Neuronal stem cell (in vitro differentiated cells): ENCODE measurements at regions not wholly inside any gene's neighbourhood (a gene's known extent, or its start where the extent isn't known, plus 50 kb on each side); places are given as distances from the start of the nearest gene placed in this dataset.

Source experiments
- DNase-seq: peaks from one replicate; pipeline ENCODE4 v3.0.0-alpha.2; 2013; ENCODE audit warnings: low spot score
- H2AFZ ChIP-seq: one replicate; pipeline ENCODE4 v1.6.1; 2013; ENCODE audit warnings: mild to moderate bottlenecking, low read length, inconsistent platforms
- H2AK5ac ChIP-seq: 2 replicates; pipeline ENCODE4 v1.6.1; 2013; ENCODE audit warnings: low read depth, mild to moderate bottlenecking, inconsistent platforms, low read length, moderate library complexity, mixed read lengths
- H2BK120ac ChIP-seq: 2 replicates; pipeline ENCODE4 v1.6.1; 2013; ENCODE audit warnings: low read depth, mild to moderate bottlenecking, inconsistent platforms, low read length, moderate library complexity, mixed read lengths
- H2BK12ac ChIP-seq: one replicate; pipeline ENCODE4 v1.6.1; 2013; ENCODE audit warnings: low read length, inconsistent platforms
- H2BK15ac ChIP-seq: 2 replicates; pipeline ENCODE4 v1.6.1; 2013; ENCODE audit warnings: mild to moderate bottlenecking, low read length, inconsistent platforms, mixed read lengths
- H2BK5ac ChIP-seq: one replicate; pipeline ENCODE4 v1.6.1; 2013; ENCODE audit warnings: inconsistent platforms, mild to moderate bottlenecking, low read length, moderate library complexity
- H3K14ac ChIP-seq: one replicate; pipeline ENCODE4 v1.6.1; 2013; ENCODE audit warnings: low read length, inconsistent platforms
- H3K18ac ChIP-seq: 2 replicates; pipeline ENCODE4 v1.6.1; 2013; ENCODE audit warnings: low read length, inconsistent platforms
- H3K23ac ChIP-seq: 2 replicates; pipeline ENCODE4 v1.6.1; 2013; ENCODE audit warnings: low read depth, mild to moderate bottlenecking, mixed read lengths, low read length, inconsistent platforms; ENCODE audit not compliant: poor library complexity
- H3K27ac ChIP-seq: replicated peaks from 3 replicates; pipeline ENCODE4 v1.5.1; 2013; ENCODE audit warnings: low read length, inconsistent platforms
- H3K27me3 ChIP-seq, 3 experiments: 2 replicates each; pipeline ENCODE4 v1.6.1; 2013; ENCODE audit warnings: low read length in 3 of 3, mild to moderate bottlenecking in 2 of 3, inconsistent platforms in 1 of 3, low read depth in 1 of 3, mixed read lengths in 1 of 3, moderate library complexity in 1 of 3; ENCODE audit not compliant: control insufficient read depth in 3 of 3, insufficient read depth in 3 of 3
- H3K36me3 ChIP-seq, 2 donors: replicated peaks in 1 of 2; 2 replicates each; pipeline ENCODE4 v1.6.1; 2013; ENCODE audit warnings: low read length in 2 of 2; ENCODE audit not compliant: control insufficient read depth in 2 of 2, insufficient read depth in 2 of 2
- H3K4ac ChIP-seq: 2 replicates; pipeline ENCODE4 v1.6.1; 2013; ENCODE audit warnings: inconsistent platforms, mild to moderate bottlenecking, low read length, moderate library complexity
- H3K4me1 ChIP-seq, 2 donors: 1 replicate in 1 of 2; 2 replicates in 1 of 2; pipeline ENCODE4 v1.6.1; 2013; ENCODE audit warnings: low read length in 2 of 2, low read depth in 1 of 2; ENCODE audit not compliant: control insufficient read depth in 2 of 2, insufficient read depth in 1 of 2
- H3K4me2 ChIP-seq: one replicate; pipeline ENCODE4 v1.6.1; 2013; ENCODE audit warnings: mild to moderate bottlenecking, low read length, inconsistent platforms; ENCODE audit not compliant: insufficient read depth, poor library complexity, severe bottlenecking
- H3K4me3 ChIP-seq, 2 donors: 2 replicates each; pipeline ENCODE4 v1.5.1; 2013; ENCODE audit warnings: low read length in 2 of 2, mild to moderate bottlenecking in 2 of 2, inconsistent platforms in 1 of 2, moderate library complexity in 1 of 2
- H3K79me1 ChIP-seq: one replicate; pipeline ENCODE4 v1.6.1; 2013; ENCODE audit warnings: low read depth, mild to moderate bottlenecking, inconsistent platforms, low read length, moderate library complexity
- H3K9ac ChIP-seq: one replicate; pipeline ENCODE4 v1.6.1; 2013; ENCODE audit warnings: mild to moderate bottlenecking, low read depth, low read length, inconsistent platforms; ENCODE audit not compliant: poor library complexity
- H3K9me3 ChIP-seq, 2 donors: replicated peaks in 1 of 2; 2 replicates each; pipeline versions ENCODE3 to v1.6.1; 2013; ENCODE audit warnings: low read length in 2 of 2, mild to moderate bottlenecking in 2 of 2, inconsistent platforms in 1 of 2, low read depth in 1 of 2, mixed read lengths in 1 of 2, moderate library complexity in 1 of 2; ENCODE audit not compliant: control insufficient read depth in 2 of 2, insufficient read depth in 1 of 2
- H4K8ac ChIP-seq: one replicate; pipeline ENCODE4 v1.6.1; 2013; ENCODE audit warnings: low read depth, mild to moderate bottlenecking, inconsistent platforms, low read length, moderate library complexity
- H4K91ac ChIP-seq: one replicate; pipeline ENCODE4 v1.6.1; 2013; ENCODE audit warnings: low read length, low read depth, mild to moderate bottlenecking, inconsistent platforms; ENCODE audit not compliant: poor library complexity
- WGBS, 2 donors: extraction: QIAGEN DNeasy Blood & Tissue Kit; methylation state at CpG; one replicate each; pipeline ENCODE4 v1.1.7; 2013; ENCODE audit warnings: missing lambda C conversion rate in 2 of 2, mixed read lengths in 1 of 2; ENCODE audit not compliant: insufficient read length in 2 of 2, insufficient replicate concordance in 1 of 2; ENCODE audit errors: extremely low coverage in 2 of 2; 5-methylcytosine and 5-hydroxymethylcytosine counted together

DNA sequence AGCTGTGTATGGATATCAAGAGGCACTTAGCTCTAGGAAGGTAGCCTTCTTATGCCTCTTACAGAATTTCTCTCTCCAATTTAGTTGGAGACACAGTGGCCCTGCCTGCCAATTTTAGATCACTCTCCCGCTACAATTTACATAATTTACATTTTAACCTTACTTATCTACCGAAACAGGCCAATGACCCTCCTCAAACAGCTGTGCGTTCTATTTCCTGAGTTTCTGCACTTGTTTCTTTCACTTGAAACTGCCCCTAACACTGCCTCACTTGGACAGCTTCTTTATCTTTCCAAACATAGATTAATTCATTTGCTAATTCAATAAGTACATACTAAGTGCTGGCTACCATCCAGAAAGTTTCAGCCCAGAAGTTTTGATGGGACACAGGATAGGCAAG lies 52.9 kb upstream of the HDDC2 start:
- peaks cover 0 to 14% (median 0%) of the 10 kb centered on the region in 3 experiments for H3K27me3 ChIP-seq
- no peak for DNase-seq
- H3K4ac ChIP-seq = no peak overlapping the region
- WGBS, 2 donors = no CpG with 5 or more reads among the region's 3 CpGs
- peaks cover 0 to 17% of the 10 kb centered on the region in 2 donors for H3K4me1 ChIP-seq
- no peak overlapping the region for H3K14ac ChIP-seq
- H3K9ac ChIP-seq = no peak overlapping the region
- H3K27ac ChIP-seq = no peak overlapping the region
- no peak overlapping the region for H3K4me3 ChIP-seq
- H2AK5ac ChIP-seq = no peak overlapping the region
- no peak overlapping the region for H2BK120ac ChIP-seq
- no peaks in the 10 kb centered on the region for H3K36me3 ChIP-seq
- no peak overlapping the region for H3K23ac ChIP-seq
- H3K18ac ChIP-seq = no peak overlapping the region
- H4K8ac ChIP-seq = no peak overlapping the region
- H2AFZ ChIP-seq = no peak overlapping the region
- no peak overlapping the region for H3K4me2 ChIP-seq
- H2BK12ac ChIP-seq = no peak overlapping the region
- H4K91ac ChIP-seq = no peak overlapping the region
- no peak overlapping the region for H2BK5ac ChIP-seq
- H2BK15ac ChIP-seq = no peak overlapping the region
- H3K79me1 ChIP-seq = no peaks in the 10 kb centered on the region
- H3K9me3 ChIP-seq = no peaks in the 10 kb centered on the region

DNA sequence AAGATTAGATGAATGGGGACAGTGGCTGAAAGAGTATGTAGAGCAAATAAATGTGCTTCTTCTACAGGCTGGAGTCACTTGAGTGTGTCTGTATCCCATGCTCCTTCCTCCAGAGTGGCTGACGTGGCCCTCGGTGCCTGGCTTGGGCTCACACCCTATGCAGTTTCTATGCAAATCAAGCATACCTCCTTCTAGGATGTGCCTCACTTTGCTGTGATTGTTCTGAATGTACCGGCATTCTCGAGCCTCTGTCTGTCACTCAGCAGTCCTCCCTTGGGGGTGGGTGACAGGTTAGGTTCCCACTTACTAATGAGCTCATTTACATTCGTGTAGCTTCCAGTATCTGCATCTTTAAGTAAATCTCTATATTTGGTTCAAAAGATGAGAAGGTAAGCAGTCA lies 55.1 kb upstream of the HDDC2 start:
- Histone ChIP-seq H2AK5ac (no peak overlapping the region), H4K91ac (no peak overlapping the region), H3K4me1 (peaks cover 0 to 17% of the 10 kb centered on the region in 2 donors), H4K8ac (no peak overlapping the region), H3K4me3 (no peak overlapping the region), H3K23ac (no peak overlapping the region), H3K18ac (no peak overlapping the region), H2AFZ (no peak overlapping the region), H2BK12ac (no peak overlapping the region), H2BK120ac (no peak overlapping the region), H3K79me1 (no peaks in the 10 kb centered on the region), H3K4me2 (no peak overlapping the region), H3K9me3 (no peaks in the 10 kb centered on the region), H3K27ac (no peak overlapping the region), H3K36me3 (no peaks in the 10 kb centered on the region), H3K9ac (no peak overlapping the region), H2BK15ac (no peak overlapping the region), H3K27me3 (peaks cover 0 to 29% (median 5%) of the 10 kb centered on the region in 3 experiments), H3K14ac (no peak overlapping the region), H3K4ac (no peak overlapping the region), H2BK5ac (no peak overlapping the region)
- no peak for DNase-seq
- no CpG with 5 or more reads among the region's 5 CpGs for WGBS, 2 donors

DNA sequence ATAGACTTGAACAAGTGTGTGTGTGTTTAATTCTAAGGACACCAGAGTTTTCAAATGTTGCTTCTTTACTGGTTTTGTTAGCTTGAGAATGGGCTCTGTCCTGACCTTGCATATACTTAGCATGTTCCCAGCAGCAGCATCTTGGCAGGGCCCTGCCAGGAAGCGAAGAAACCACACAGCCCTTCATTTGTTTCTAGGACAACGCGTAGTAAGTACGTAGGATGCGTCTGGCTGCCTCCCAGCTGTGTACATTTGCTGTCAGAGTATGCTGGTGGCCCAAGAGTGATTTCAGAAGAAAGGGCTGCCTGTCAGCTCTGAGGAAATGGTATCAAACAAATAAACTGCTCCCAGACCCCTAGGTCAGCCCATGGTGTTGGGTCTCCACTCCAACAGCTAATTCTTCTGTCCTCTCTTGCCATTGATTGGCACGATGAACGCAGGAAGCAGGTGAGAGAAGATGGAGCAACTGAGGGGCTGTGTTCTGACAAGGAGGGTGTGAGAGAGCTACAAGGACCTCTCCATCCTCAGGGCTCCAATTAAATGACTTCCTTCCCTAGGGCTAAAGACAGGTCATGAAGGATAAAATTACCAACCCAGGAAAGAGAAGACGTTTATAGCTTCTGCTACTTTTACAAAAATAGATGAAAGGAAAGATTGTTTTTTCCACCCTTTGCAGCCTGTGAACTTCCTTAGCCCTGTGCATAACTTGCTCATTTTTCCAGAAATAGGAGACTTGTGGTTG lies 55.9 kb upstream of the HDDC2 start:
- Histone ChIP-seq H3K4me1 (peaks cover 3 to 20% of the 10 kb centered on the region in 2 donors), H2BK5ac (no peak overlapping the region), H3K79me1 (no peaks in the 10 kb centered on the region), H2AK5ac (no peak overlapping the region), H3K27ac (no peak overlapping the region), H4K8ac (no peak overlapping the region), H3K9ac (no peak overlapping the region), H3K27me3 (peaks cover 0 to 36% (median 8%) of the 10 kb centered on the region in 3 experiments), H3K14ac (no peak overlapping the region), H3K23ac (no peak overlapping the region), H2BK12ac (no peak overlapping the region), H4K91ac (no peak overlapping the region), H3K4me3 (no peak overlapping the region), H2BK15ac (no peak overlapping the region), H2AFZ (no peak overlapping the region), H3K9me3 (no peaks in the 10 kb centered on the region), H3K4me2 (no peak overlapping the region), H2BK120ac (no peak overlapping the region), H3K36me3 (no peaks in the 10 kb centered on the region), H3K4ac (no peak overlapping the region), H3K18ac (no peak overlapping the region)
- no peak for DNase-seq
- WGBS, 2 donors = no CpG with 5 or more reads among the region's 8 CpGs

DNA sequence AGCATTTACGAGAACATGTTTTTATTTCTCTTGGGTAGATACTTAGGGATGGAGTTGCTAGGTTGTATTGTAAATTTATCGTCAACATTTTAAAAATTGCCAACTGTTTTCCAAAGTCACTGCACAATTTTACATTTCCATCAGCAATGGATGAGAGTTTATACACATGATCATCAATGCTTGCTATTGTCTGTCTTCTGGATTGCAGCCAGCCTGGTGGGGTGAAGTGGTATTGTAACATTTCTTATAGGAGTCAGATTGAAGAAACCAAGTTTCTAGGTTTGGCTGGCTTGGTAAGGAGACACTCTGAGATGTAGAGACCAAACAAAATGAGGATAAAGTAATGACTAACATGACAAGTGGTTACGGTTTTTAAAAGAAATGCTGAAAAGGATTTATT lies 57.1 kb upstream of the HDDC2 start:
- H3K23ac ChIP-seq = no peak overlapping the region
- H3K79me1 ChIP-seq = no peaks in the 10 kb centered on the region
- no peak overlapping the region for H3K4me3 ChIP-seq
- peaks cover 0 to 35% (median 11%) of the 10 kb centered on the region in 3 experiments for H3K27me3 ChIP-seq
- H2AK5ac ChIP-seq = no peak overlapping the region
- no peak overlapping the region for H3K14ac ChIP-seq
- no peak overlapping the region for H2BK12ac ChIP-seq
- no peak overlapping the region for H4K8ac ChIP-seq
- no peak overlapping the region for H4K91ac ChIP-seq
- peaks cover 8 to 28% of the 10 kb centered on the region in 2 donors for H3K4me1 ChIP-seq
- H2BK15ac ChIP-seq = no peak overlapping the region
- no peaks in the 10 kb centered on the region for H3K36me3 ChIP-seq
- H3K4ac ChIP-seq = no peak overlapping the region
- no CpG with 5 or more reads among the region's 3 CpGs for whole genome bisulfite sequencing, 2 donors
- H3K9ac ChIP-seq = no peak overlapping the region
- H3K27ac ChIP-seq = no peak overlapping the region
- H2BK120ac ChIP-seq = no peak overlapping the region
- H2BK5ac ChIP-seq = no peak overlapping the region
- DNase-seq = no peak
- H3K9me3 ChIP-seq = no peaks in the 10 kb centered on the region
- H3K18ac ChIP-seq = no peak overlapping the region
- no peak overlapping the region for H3K4me2 ChIP-seq
- no peak overlapping the region for H2AFZ ChIP-seq
